K562 (cell line): ENCODE measurements at regions not wholly inside any gene's neighbourhood (a gene's known extent, or its start where the extent isn't known, plus 50 kb on each side); places are given as distances from the start of the nearest gene placed in this dataset.

Source experiments
- ATAC-seq: fragments of 200-7000 bp; cut with Tn5 transposase; 3 replicates; pipeline ENCODE4 v1.9.1; 2020; ENCODE audit warnings: moderate library complexity
- BruUV-seq: library from RNA; stranded (reverse); fragments of 400-500 nt; replicated peaks from 2 replicates; lab custom pipeline; 2021; lab: Mats Ljungman, UMichigan
- CTCF ChIA-PET: fragments of 300-600 bp; formaldehyde crosslinking; extraction: SDS; loops from one replicate; lab custom pipeline; 2021; ENCODE audit warnings: low intra/inter-chr PET ratio; lab: Yijun Ruan, JAX
- POLR2A ChIA-PET: fragments of 300-600, 350-650 bp; sonication (Branson Sonifier 250); formaldehyde crosslinking; extraction: SDS; loops from one replicate; lab custom pipeline; 2021; ENCODE audit warnings: antibody characterized with exemption, inconsistent platforms; lab: Yijun Ruan, JAX
- DNase-seq, 4 experiments: peaks; one replicate each; pipeline versions ENCODE4 v3.0.0 to v3.0.0-alpha.2; 2011 to 2018; ENCODE audit warnings: low spot score in 3 of 4, mixed read lengths in 3 of 4; ENCODE audit errors: extremely low read depth in 1 of 4
- FAIRE-seq: peaks from 2 replicates; lab custom pipeline; 2011; peaks lifted over from hg19 to GRCh38; lab: Jason Lieb, UNC
- H2AFZ ChIP-seq: 2 replicates; pipeline ENCODE4 v1.6.0; 2011; ENCODE audit warnings: low read depth, low read length, control low read depth, inconsistent platforms
- H3K27ac ChIP-seq: fragments of 200-600 bp; 3 replicates; pipeline ENCODE4 v1.8.0; 2011; ENCODE audit warnings: low read depth, mild to moderate bottlenecking, control low read depth, inconsistent platforms, low read length, moderate library complexity, mixed read lengths; ENCODE audit errors: extremely low read depth
- H3K27me3 ChIP-seq, 2 experiments: fragments of 300-600 bp in 1 of 2; 2 replicates in 1 of 2; 3 replicates in 1 of 2; pipeline versions ENCODE4 v1.6.0 to v1.8.0; 2011; ENCODE audit warnings: inconsistent platforms in 2 of 2, low read length in 2 of 2, mild to moderate bottlenecking in 1 of 2, mixed read lengths in 1 of 2, moderate library complexity in 1 of 2; ENCODE audit not compliant: control insufficient read depth in 2 of 2, insufficient read depth in 2 of 2
- H3K36me3 ChIP-seq: fragments of 300-600 bp; 3 replicates; pipeline ENCODE4 v1.8.0; 2011; ENCODE audit warnings: mild to moderate bottlenecking, low read length, inconsistent platforms; ENCODE audit not compliant: control insufficient read depth, insufficient read depth
- H3K4me1 ChIP-seq, 2 experiments: fragments of 200-600 bp in 1 of 2; replicated peaks in 1 of 2; 2 replicates in 1 of 2; 3 replicates in 1 of 2; pipeline versions ENCODE4 v1.5.1 to v1.8.0; 2011; ENCODE audit warnings: inconsistent platforms in 2 of 2, low read length in 2 of 2, mild to moderate bottlenecking in 1 of 2, mixed read lengths in 1 of 2, moderate library complexity in 1 of 2; ENCODE audit not compliant: control insufficient read depth in 2 of 2, insufficient read depth in 2 of 2
- H3K4me2 ChIP-seq: 2 replicates; pipeline ENCODE4 v1.6.1; 2011; ENCODE audit warnings: low read length, control low read depth, inconsistent platforms, mixed read lengths; ENCODE audit not compliant: insufficient read depth
- H3K4me3 ChIP-seq: fragments of 200-600 bp; sonication (generic), shearing (Covaris generic); 2 replicates; pipeline ENCODE4 v1.5.1; 2016; ENCODE audit warnings: control low read depth, inconsistent platforms
- H3K79me2 ChIP-seq: fragments of 200-600 bp; 3 replicates; pipeline ENCODE4 v1.8.0; 2011; ENCODE audit warnings: low read length, inconsistent platforms; ENCODE audit not compliant: control insufficient read depth, insufficient read depth
- H3K9ac ChIP-seq, 2 experiments: 2 replicates each; pipeline versions ENCODE4 v1.6.0 to v1.6.1; 2011; ENCODE audit warnings: low read depth in 2 of 2, low read length in 2 of 2, control low read depth in 1 of 2, inconsistent platforms in 1 of 2, mild to moderate bottlenecking in 1 of 2, mixed read lengths in 1 of 2; ENCODE audit not compliant: insufficient read depth in 1 of 2
- H3K9me1 ChIP-seq: one replicate; pipeline ENCODE4 v1.6.0; 2011; ENCODE audit warnings: inconsistent platforms, mild to moderate bottlenecking, low read length, moderate library complexity; ENCODE audit not compliant: control insufficient read depth, insufficient read depth
- H3K9me3 ChIP-seq: replicated peaks from 2 replicates; pipeline ENCODE4 v1.5.1; 2011; ENCODE audit warnings: low read depth, low read length, inconsistent platforms; ENCODE audit not compliant: control insufficient read depth, insufficient read depth
- H4K20me1 ChIP-seq: replicated peaks from 2 replicates; pipeline ENCODE4 v1.6.1; 2011; ENCODE audit warnings: low read length, inconsistent platforms, mixed read lengths; ENCODE audit not compliant: control insufficient read depth, insufficient read depth
- BCOR ChIP-seq: fragments of 450-650 bp; IDR thresholded peaks from 2 replicates; pipeline ENCODE4 v1.6.1; 2016
- BRD9 ChIP-seq: fragments of 450-650 bp; IDR thresholded peaks from 2 replicates; pipeline ENCODE4 v1.6.1; 2018; ENCODE audit warnings: low read depth; ENCODE audit not compliant: partially characterized antibody
- KAT2B ChIP-seq: IDR thresholded peaks from one replicate; pipeline ENCODE4 v1.6.1; 2012; ENCODE audit warnings: low read depth, mild to moderate bottlenecking, control low read depth, inconsistent platforms, low read length, moderate library complexity
- RBM25 ChIP-seq: fragments of 200-400 bp; formaldehyde crosslinking; IDR thresholded peaks from 2 replicates; pipeline ENCODE4 v1.6.1; 2018; ENCODE audit warnings: low read length, low read depth, moderate library complexity; ENCODE audit not compliant: severe bottlenecking
- RFX5 ChIP-seq: IDR thresholded peaks from 2 replicates; pipeline ENCODE4 v1.6.1; 2011; ENCODE audit warnings: low read depth, mild to moderate bottlenecking, improper control_type of control experiment, low read length
- SMARCA5 ChIP-seq: fragments of 450-650 bp; IDR thresholded peaks from 2 replicates; pipeline ENCODE4 v1.6.1; 2016
- ZFP36 ChIP-seq: fragments of 150-350 bp; IDR thresholded peaks from 2 replicates; pipeline ENCODE4 v1.6.1; 2018; ENCODE audit warnings: low read length, low read depth; ENCODE audit not compliant: partially characterized antibody
- ZNF282 ChIP-seq: sonication (generic); formaldehyde crosslinking; IDR thresholded peaks from 2 replicates; pipeline ENCODE4 v1.8.1; 2023; ENCODE audit warnings: missing genetic modification reagents
- ZNF717 ChIP-seq: fragments of 250-450 bp; sonication (Bioruptor Pico); IDR thresholded peaks from 2 replicates; pipeline ENCODE4 v1.5.0; 2021
- WGBS: fragments of 100-300 bp; shearing (Covaris generic); methylation state at CpG from one replicate; pipeline ENCODE4 v1.1.6; 2016; ENCODE audit warnings: low coverage, mixed read lengths; ENCODE audit not compliant: insufficient coverage; ENCODE audit errors: missing lambda C conversion rate; 5-methylcytosine and 5-hydroxymethylcytosine counted together
- in situ Hi-C: fragments of 300-500 bp; cut with MboI; formaldehyde crosslinking; loops from 4 replicates; pipeline ENCODE4 v1.15.0; 2018; ENCODE audit warnings: inconsistent platforms, mixed read lengths
- intact Hi-C: fragments of 100-400 bp; cut with micrococcal nuclease; formaldehyde crosslinking; loops from 2 replicates; pipeline ENCODE4 v1.14.2; 2022
- TF ChIP-seq, protein P1 (sequence below): sonication (generic); formaldehyde crosslinking; IDR thresholded peaks from 2 replicates; pipeline ENCODE4 v1.5.0; 2020; ENCODE audit warnings: missing genetic modification reagents
- TF ChIP-seq, protein P2 (sequence below), 2 experiments: fragments of 150-350 bp in 1 of 2; IDR thresholded peaks; 2 replicates each; pipeline ENCODE4 v1.6.1; 2012 to 2016; ENCODE audit warnings: low read depth in 2 of 2, low read length in 2 of 2, mild to moderate bottlenecking in 1 of 2, moderate library complexity in 1 of 2

DNA sequence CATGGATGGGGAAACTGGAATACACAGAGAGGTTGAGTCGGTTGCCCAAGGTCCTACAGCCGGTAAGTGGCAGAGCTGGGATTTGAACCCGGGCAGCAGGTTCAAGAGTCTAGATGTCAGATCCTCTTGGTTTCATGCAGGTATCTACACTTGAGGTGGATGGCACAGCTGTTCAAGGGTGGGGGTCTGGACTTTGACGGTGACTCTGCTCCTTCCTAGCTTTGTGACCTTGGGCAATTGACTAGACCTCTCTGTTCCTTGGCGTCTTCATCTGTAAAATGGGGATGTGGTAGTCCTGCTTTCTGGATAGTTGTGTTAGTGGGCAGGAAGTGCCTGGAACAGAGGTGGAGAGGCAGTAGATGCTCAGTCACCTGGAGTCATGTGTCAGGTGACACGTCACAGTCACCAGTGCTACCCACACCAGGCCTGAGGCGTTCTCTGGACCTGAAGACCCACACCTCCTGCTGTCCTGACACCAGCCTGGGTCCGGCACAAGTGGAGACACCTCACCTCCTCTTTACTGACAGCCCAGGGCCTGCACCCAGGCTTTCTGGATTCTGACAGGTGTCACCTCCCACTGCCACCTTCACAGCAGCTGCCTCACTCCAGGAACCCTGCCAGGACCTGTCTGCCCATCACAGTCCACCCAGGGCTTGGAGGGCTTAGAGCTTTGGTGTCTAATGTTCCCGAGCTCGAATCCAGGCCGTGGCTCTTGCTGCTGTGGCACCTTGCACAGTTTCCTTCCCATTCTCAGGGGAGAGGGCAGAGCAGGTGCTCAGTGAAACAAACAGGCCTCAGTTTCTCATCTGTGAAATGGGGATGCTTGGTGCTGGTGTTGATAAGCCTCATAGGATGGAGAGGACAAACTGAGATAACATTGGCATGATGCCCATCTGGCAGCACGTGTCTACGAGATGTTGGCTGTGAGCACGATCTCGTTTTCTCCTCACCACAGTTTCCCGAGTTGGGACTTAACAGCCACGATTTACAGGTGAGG lies 83.2 kb upstream of the RUNX3 start:
- Histone ChIP-seq H3K4me1 (no peaks in the 10 kb centered on the region), H4K20me1 (peaks cover 9% of the 10 kb centered on the region), H3K36me3 (no peaks in the 10 kb centered on the region), H3K4me3 (no peak overlapping the region), H2AFZ (no peak overlapping the region), H3K27ac (no peak overlapping the region), H3K79me2 (no peaks in the 10 kb centered on the region), H3K27me3 (peaks cover 7 to 78% of the 10 kb centered on the region in 2 experiments; a peak in 3 of 5 replicates), H3K9me3 (no peaks in the 10 kb centered on the region), H3K4me2 (no peak overlapping the region), H3K9me1 (no peaks in the 10 kb centered on the region), H3K9ac (no peak overlapping the region)
- ATAC-seq: no peak
- intact Hi-C loops: no loop called here
- DNase-seq: no peak
- in situ Hi-C loops: no loop called here
- no peak for TF ChIP-seq KAT2B
- peak; percentile 65 for TF ChIP-seq BRD9
- TF ChIP-seq ZNF717 (CRISPR knock-in tag): no peak
- TF ChIP-seq RFX5: no peak
- TF ChIP-seq, protein P1, sequence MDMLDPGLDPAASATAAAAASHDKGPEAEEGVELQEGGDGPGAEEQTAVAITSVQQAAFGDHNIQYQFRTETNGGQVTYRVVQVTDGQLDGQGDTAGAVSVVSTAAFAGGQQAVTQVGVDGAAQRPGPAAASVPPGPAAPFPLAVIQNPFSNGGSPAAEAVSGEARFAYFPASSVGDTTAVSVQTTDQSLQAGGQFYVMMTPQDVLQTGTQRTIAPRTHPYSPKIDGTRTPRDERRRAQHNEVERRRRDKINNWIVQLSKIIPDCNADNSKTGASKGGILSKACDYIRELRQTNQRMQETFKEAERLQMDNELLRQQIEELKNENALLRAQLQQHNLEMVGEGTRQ (CRISPR knock-in tag): 0 out of 2 replicates have a peak, but pooled peaks have one; percentile 10
- TF ChIP-seq ZNF282 (CRISPR knock-in tag): no peak
- TF ChIP-seq ZFP36: peak; percentile 49
- TF ChIP-seq SMARCA5: 0 out of 2 replicates have a peak, but pooled peaks have one; percentile 17
- peak; percentile 70 for TF ChIP-seq RBM25
- TF ChIP-seq, protein P2, sequence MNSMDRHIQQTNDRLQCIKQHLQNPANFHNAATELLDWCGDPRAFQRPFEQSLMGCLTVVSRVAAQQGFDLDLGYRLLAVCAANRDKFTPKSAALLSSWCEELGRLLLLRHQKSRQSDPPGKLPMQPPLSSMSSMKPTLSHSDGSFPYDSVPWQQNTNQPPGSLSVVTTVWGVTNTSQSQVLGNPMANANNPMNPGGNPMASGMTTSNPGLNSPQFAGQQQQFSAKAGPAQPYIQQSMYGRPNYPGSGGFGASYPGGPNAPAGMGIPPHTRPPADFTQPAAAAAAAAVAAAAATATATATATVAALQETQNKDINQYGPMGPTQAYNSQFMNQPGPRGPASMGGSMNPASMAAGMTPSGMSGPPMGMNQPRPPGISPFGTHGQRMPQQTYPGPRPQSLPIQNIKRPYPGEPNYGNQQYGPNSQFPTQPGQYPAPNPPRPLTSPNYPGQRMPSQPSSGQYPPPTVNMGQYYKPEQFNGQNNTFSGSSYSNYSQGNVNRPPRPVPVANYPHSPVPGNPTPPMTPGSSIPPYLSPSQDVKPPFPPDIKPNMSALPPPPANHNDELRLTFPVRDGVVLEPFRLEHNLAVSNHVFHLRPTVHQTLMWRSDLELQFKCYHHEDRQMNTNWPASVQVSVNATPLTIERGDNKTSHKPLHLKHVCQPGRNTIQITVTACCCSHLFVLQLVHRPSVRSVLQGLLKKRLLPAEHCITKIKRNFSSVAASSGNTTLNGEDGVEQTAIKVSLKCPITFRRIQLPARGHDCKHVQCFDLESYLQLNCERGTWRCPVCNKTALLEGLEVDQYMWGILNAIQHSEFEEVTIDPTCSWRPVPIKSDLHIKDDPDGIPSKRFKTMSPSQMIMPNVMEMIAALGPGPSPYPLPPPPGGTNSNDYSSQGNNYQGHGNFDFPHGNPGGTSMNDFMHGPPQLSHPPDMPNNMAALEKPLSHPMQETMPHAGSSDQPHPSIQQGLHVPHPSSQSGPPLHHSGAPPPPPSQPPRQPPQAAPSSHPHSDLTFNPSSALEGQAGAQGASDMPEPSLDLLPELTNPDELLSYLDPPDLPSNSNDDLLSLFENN (IDR thresholded peaks at IDR 0.05; ENCODE audit: low read depth in 2 of 2, low read length in 2 of 2): no peak
- TF ChIP-seq BCOR: peak; percentile 51
- ChIA-PET POLR2A (interaction anchor here (0.6 kb wide), 2 partner anchors 474 to 822 kb away, joined by 3 read pairs; no protein-coding TSS in a partner anchor), CTCF (no interaction called here)
- WGBS: 2% methylated on average over 17 of the region's 17 CpGs
- no peak for FAIRE-seq
- no TSS peak for BruUV-seq
